ENCODE measurements at regions not wholly inside any gene's neighbourhood (a gene's known extent, or its start where the extent isn't known, plus 50 kb on each side); places are given as distances from the start of the nearest gene placed in this dataset.

DNA sequence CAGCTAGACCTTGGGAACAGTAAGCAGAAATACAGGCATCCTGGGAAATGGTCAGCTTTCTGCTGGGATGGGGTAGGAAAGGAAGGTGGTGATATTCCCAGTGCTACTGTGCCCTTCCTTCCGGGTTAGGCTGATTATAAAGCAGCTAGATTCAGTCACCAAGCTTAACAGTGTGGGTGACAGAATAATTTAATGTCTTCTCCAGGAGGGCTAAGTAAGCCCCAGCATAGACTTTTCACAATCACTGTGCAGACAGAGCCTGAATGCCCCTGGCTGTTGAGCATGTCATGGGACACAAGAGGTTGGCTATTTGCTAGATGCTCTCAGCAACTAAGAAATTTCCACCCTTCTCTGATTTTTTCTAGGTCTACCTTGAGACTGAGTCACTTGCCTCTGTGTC lies 513.0 kb downstream of the TOX3 start:
- TF ChIP-seq, protein P1, sequence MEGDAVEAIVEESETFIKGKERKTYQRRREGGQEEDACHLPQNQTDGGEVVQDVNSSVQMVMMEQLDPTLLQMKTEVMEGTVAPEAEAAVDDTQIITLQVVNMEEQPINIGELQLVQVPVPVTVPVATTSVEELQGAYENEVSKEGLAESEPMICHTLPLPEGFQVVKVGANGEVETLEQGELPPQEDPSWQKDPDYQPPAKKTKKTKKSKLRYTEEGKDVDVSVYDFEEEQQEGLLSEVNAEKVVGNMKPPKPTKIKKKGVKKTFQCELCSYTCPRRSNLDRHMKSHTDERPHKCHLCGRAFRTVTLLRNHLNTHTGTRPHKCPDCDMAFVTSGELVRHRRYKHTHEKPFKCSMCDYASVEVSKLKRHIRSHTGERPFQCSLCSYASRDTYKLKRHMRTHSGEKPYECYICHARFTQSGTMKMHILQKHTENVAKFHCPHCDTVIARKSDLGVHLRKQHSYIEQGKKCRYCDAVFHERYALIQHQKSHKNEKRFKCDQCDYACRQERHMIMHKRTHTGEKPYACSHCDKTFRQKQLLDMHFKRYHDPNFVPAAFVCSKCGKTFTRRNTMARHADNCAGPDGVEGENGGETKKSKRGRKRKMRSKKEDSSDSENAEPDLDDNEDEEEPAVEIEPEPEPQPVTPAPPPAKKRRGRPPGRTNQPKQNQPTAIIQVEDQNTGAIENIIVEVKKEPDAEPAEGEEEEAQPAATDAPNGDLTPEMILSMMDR (IDR thresholded peaks at IDR 0.05), result no peak
- Histone ChIP-seq H3K36me3 (no peaks in the 10 kb centered on the region), H3K4me3 (ENCODE audit: low read depth in 1 of 2, low read length in 1 of 2) (no peak overlapping the region), H3K9me3 (no peaks in the 10 kb centered on the region), H3K27ac (no peak overlapping the region), H3K27me3 (no peaks in the 10 kb centered on the region), H3K4me1 (ENCODE audit: control insufficient read depth in 1 of 2, insufficient read depth in 1 of 2, low read depth in 1 of 2, low read length in 1 of 2) (no peaks in the 10 kb centered on the region)

DNA sequence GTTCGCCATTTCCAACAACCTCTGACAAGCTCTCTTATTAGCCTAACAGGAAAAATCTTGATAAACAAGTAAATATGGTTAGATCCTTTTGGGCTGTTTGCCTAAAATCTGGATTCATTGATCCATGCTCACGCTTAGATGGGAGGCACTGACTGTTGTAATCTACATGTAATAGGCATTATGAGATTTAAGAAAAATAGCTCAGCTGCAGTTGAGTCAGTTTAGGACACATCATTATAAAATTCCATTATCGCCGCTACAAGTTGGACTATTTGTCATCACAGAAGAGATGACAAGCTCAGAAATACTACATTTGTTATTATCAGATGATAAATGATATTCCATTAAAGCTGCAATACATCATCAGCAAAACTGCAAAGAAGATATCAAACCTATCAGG lies 524.0 kb downstream of the TOX3 start:
- no peaks in the 10 kb centered on the region for H3K4me1 ChIP-seq (ENCODE audit: control insufficient read depth in 1 of 2, insufficient read depth in 1 of 2, low read depth in 1 of 2, low read length in 1 of 2)
- no peaks in the 10 kb centered on the region for H3K36me3 ChIP-seq
- no peaks in the 10 kb centered on the region for H3K9me3 ChIP-seq
- TF ChIP-seq, protein P1 (IDR thresholded peaks at IDR 0.05), result no peak
- H3K27ac ChIP-seq, result no peak overlapping the region
- H3K27me3 ChIP-seq, result no peaks in the 10 kb centered on the region
- H3K4me3 ChIP-seq (ENCODE audit: low read depth in 1 of 2, low read length in 1 of 2), result no peak overlapping the region

GRCh38 chr16:52022177-52022576 lies 524.8 kb downstream of the TOX3 start:
- Histone ChIP-seq H3K9me3 (no peaks in the 10 kb centered on the region), H3K27me3 (no peaks in the 10 kb centered on the region), H3K27ac (no peak overlapping the region), H3K4me1 (ENCODE audit: control insufficient read depth in 1 of 2, insufficient read depth in 1 of 2, low read depth in 1 of 2, low read length in 1 of 2) (no peaks in the 10 kb centered on the region), H3K36me3 (no peaks in the 10 kb centered on the region), H3K4me3 (ENCODE audit: low read depth in 1 of 2, low read length in 1 of 2) (no peak overlapping the region)
- TF ChIP-seq, protein P1 (IDR thresholded peaks at IDR 0.05), result no peak

DNA sequence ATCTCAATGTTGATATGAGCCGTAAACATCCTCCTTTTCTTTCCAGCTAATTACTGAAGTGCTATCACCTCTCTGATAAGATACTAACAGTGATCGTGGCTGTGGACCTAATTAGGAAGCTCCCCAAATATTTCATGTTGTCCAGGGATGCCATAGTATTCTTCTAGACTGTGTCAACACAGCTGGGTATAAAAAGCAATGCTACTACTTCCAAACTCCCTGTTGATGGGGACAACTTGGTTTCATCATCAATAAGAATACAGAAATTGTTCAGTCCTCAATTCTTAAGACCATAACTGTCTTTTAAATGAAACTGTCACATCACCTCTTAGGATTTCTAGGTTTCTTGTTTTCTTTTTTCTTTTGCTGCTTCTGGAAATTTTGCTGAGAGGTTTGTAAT lies 530.6 kb downstream of the TOX3 start:
- TF ChIP-seq, protein P1 (IDR thresholded peaks at IDR 0.05), result no peak
- no peak overlapping the region for H3K4me3 ChIP-seq (ENCODE audit: low read depth in 1 of 2, low read length in 1 of 2)
- H3K4me1 ChIP-seq (ENCODE audit: control insufficient read depth in 1 of 2, insufficient read depth in 1 of 2, low read depth in 1 of 2, low read length in 1 of 2), result no peaks in the 10 kb centered on the region
- no peaks in the 10 kb centered on the region for H3K9me3 ChIP-seq
- H3K27me3 ChIP-seq, result no peaks in the 10 kb centered on the region
- H3K27ac ChIP-seq, result no peak overlapping the region
- no peaks in the 10 kb centered on the region for H3K36me3 ChIP-seq

- Histone ChIP-seq H3K27me3 (no peaks in the 10 kb centered on the region), H3K9me3 (no peaks in the 10 kb centered on the region), H3K36me3 (no peaks in the 10 kb centered on the region), H3K27ac (no peak overlapping the region), H3K4me1 (ENCODE audit: control insufficient read depth in 1 of 2, insufficient read depth in 1 of 2, low read depth in 1 of 2, low read length in 1 of 2) (no peaks in the 10 kb centered on the region), H3K4me3 (ENCODE audit: low read depth in 1 of 2, low read length in 1 of 2) (no peak overlapping the region)
- TF ChIP-seq, protein P1 (IDR thresholded peaks at IDR 0.05), result no peak
Measured at GRCh38 chr16:52005551-52005950, 541.4 kb downstream of the TOX3 start.

DNA sequence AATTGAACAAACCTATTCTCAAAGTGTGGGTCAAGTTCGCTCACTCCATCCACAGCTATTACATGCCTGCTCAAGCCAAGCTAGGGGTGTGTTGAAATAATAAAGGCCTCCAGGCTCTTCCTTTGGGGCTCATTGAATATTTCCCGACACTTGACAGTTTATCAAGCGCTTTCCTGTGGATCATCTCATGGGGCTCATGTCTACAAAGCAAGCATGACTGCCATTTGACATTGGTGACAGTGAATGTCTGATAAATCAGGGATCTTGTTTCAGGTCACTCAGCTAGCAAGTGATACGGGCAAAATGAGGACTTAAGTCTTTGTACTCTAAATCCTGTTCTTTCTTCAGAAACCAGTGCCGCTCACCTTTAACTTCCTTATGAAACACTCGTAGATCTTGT lies 542.6 kb downstream of the TOX3 start:
- TF ChIP-seq, protein P1 (IDR thresholded peaks at IDR 0.05), result no peak
- Histone ChIP-seq H3K9me3 (no peaks in the 10 kb centered on the region), H3K27ac (no peak overlapping the region), H3K36me3 (no peaks in the 10 kb centered on the region), H3K4me1 (ENCODE audit: control insufficient read depth in 1 of 2, insufficient read depth in 1 of 2, low read depth in 1 of 2, low read length in 1 of 2) (no peaks in the 10 kb centered on the region), H3K27me3 (no peaks in the 10 kb centered on the region), H3K4me3 (ENCODE audit: low read depth in 1 of 2, low read length in 1 of 2) (no peak overlapping the region)
